Stimulated activated CD4-positive, alpha-beta T cell treated with anti-CD3 and anti-CD28 coated beads, Interleukin-12 subunit alpha, Interleukin-12 subunit beta, amount 100 ng/mL, for 24 hours (primary cell): ENCODE measurements at regions not wholly inside any gene's neighbourhood (a gene's known extent, or its start where the extent isn't known, plus 50 kb on each side); places are given as distances from the start of the nearest gene placed in this dataset.
"Not testable (repeated sequence)": the region's sequence is repeated elsewhere in the genome, so short reads cannot be mapped to it uniquely, and the experiment has no call there.

ENCODE experiments used
- DNase-seq, 2 experiments: peaks; one replicate each; pipeline ENCODE4 v3.0.0-alpha.2; 2020; ENCODE audit warnings: low read depth in 2 of 2

- DNase-seq = no peak
Observed at GRCh38 chr16:29182501-29182900, 197.6 kb downstream of the LAT start.

GRCh38 chr16:29181921-29182411, 197.1 kb downstream of the LAT start:
- not testable (repeated sequence) for DNase-seq

GRCh38 chr16:29181254-29181780, 196.5 kb downstream of the LAT start:
- not testable (repeated sequence) for DNase-seq

- DNase-seq = not testable (repeated sequence)
Observed at GRCh38 chr16:29180206-29180600, 195.4 kb downstream of the LAT start.

GRCh38 chr16:29179401-29180205, 194.8 kb downstream of the LAT start:
- not testable (repeated sequence) for DNase-seq

- DNase-seq = not testable (repeated sequence)
Observed at GRCh38 chr16:29177888-29178726, 193.3 kb downstream of the LAT start.

- DNase-seq = not testable (repeated sequence)
Observed at GRCh38 chr16:29177203-29177887, 192.5 kb downstream of the LAT start.

GRCh38 chr16:29176822-29177202, 192.0 kb downstream of the LAT start:
- not testable (repeated sequence) for DNase-seq

GRCh38 chr16:29176154-29176470, 191.3 kb downstream of the LAT start:
- not testable (repeated sequence) for DNase-seq

GRCh38 chr16:29175411-29176153, 190.7 kb downstream of the LAT start:
- not testable (repeated sequence) for DNase-seq

GRCh38 chr16:29173371-29174305, 188.8 kb downstream of the LAT start:
- DNase-seq = not testable (repeated sequence)

- not testable (repeated sequence) for DNase-seq
Observed at GRCh38 chr16:29172098-29172724, 187.4 kb downstream of the LAT start.

- not testable (repeated sequence) for DNase-seq
Observed at GRCh38 chr16:29171296-29171695, 186.4 kb downstream of the LAT start.

- not testable (repeated sequence) for DNase-seq
Observed at GRCh38 chr16:29170393-29171119, 185.7 kb downstream of the LAT start.

- not testable (repeated sequence) for DNase-seq
Observed at GRCh38 chr16:29169295-29169994, 184.6 kb downstream of the LAT start.

- not testable (repeated sequence) for DNase-seq
Observed at GRCh38 chr16:29168515-29169259, 183.8 kb downstream of the LAT start.

GRCh38 chr16:29164442-29165089, 179.7 kb downstream of the LAT start:
- not testable (repeated sequence) for DNase-seq
